ENCODE measurements at regions not wholly inside any gene's neighbourhood (a gene's known extent, or its start where the extent isn't known, plus 50 kb on each side); places are given as distances from the start of the nearest gene placed in this dataset.

- no peak for FAIRE-seq
- intact Hi-C loops (cut with micrococcal nuclease): no loop called here
- Histone ChIP-seq H3K27me3 (ENCODE audit: control insufficient read depth in 2 of 2, insufficient read depth in 2 of 2, low read length in 2 of 2) (no peaks in the 10 kb centered on the region), H3K4me3 (replicated peaks in 1 of 3; ENCODE audit: insufficient read depth in 1 of 3, low read depth in 1 of 3, low read length in 3 of 3) (no peak overlapping the region), H3K9me1 (replicated peaks; ENCODE audit: control insufficient read depth, extremely low read depth, insufficient read depth, low read length) (no peaks in the 10 kb centered on the region), H3K9me3 (replicated peaks; ENCODE audit: control insufficient read depth, insufficient read depth, low read length) (peaks cover 2% of the 10 kb centered on the region), H3K9ac (replicated peaks; ENCODE audit: extremely low read depth, insufficient read depth, low read length) (no peak overlapping the region), H3K79me2 (ENCODE audit: control insufficient read depth, insufficient read depth, low read length) (no peaks in the 10 kb centered on the region), H4K20me1 (replicated peaks; ENCODE audit: control insufficient read depth, extremely low read depth, insufficient read depth, low read length) (no peaks in the 10 kb centered on the region), H3K4me2 (ENCODE audit: insufficient read depth, low read length) (no peak overlapping the region), H2AFZ (ENCODE audit: low read depth, low read length) (no peak overlapping the region), H3K36me3 (ENCODE audit: control insufficient read depth in 2 of 2, extremely low read depth in 1 of 2, insufficient read depth in 2 of 2, low read length in 2 of 2) (no peaks in the 10 kb centered on the region), H3K27ac (ENCODE audit: insufficient read depth, low read depth, low read length) (no peak overlapping the region), H3K4me1 (ENCODE audit: control insufficient read depth, extremely low read depth, insufficient read depth, low read length) (no peaks in the 10 kb centered on the region)
- dilution Hi-C loops (cut with MboI; ENCODE audit: extremely low pct_ligation_motif_present, low sequenced_read_pairs): no loop called here
- no peak for DNase-seq (ENCODE audit: low read depth, low spot score)
- CTCF ChIA-PET: no interaction called here
- POLR2A ChIA-PET: no interaction called here
- TF ChIP-seq, protein P1, sequence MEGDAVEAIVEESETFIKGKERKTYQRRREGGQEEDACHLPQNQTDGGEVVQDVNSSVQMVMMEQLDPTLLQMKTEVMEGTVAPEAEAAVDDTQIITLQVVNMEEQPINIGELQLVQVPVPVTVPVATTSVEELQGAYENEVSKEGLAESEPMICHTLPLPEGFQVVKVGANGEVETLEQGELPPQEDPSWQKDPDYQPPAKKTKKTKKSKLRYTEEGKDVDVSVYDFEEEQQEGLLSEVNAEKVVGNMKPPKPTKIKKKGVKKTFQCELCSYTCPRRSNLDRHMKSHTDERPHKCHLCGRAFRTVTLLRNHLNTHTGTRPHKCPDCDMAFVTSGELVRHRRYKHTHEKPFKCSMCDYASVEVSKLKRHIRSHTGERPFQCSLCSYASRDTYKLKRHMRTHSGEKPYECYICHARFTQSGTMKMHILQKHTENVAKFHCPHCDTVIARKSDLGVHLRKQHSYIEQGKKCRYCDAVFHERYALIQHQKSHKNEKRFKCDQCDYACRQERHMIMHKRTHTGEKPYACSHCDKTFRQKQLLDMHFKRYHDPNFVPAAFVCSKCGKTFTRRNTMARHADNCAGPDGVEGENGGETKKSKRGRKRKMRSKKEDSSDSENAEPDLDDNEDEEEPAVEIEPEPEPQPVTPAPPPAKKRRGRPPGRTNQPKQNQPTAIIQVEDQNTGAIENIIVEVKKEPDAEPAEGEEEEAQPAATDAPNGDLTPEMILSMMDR (IDR thresholded peaks at IDR 0.05; ENCODE audit: extremely low read depth in 1 of 2, insufficient read depth in 1 of 2, low read depth in 1 of 2, low read length in 2 of 2): no peak
- TF ChIP-seq MYC (IDR thresholded peaks at IDR 0.05; ENCODE audit: low read depth, low read length) (no peak), POLR2AphosphoS5 (IDR thresholded peaks at IDR 0.05; ENCODE audit: insufficient read depth, low read depth, low read length) (no peak), EZH2 (IDR thresholded peaks at IDR 0.05; ENCODE audit: borderline replicate concordance, low read depth, low read length, severe bottlenecking) (no peak), FOS (IDR thresholded peaks at IDR 0.05; ENCODE audit: borderline replicate concordance, insufficient read depth, low read length) (no peak), POLR2A (IDR thresholded peaks at IDR 0.05; ENCODE audit: low read depth, low read length) (no peak), JUN (IDR thresholded peaks at IDR 0.05; ENCODE audit: borderline replicate concordance, insufficient read depth, insufficient read length, low read depth) (no peak), GATA2 (IDR thresholded peaks at IDR 0.05; ENCODE audit: insufficient read depth, insufficient read length, low read depth, low read length) (no peak)
- TF ChIP-seq, protein P2, sequence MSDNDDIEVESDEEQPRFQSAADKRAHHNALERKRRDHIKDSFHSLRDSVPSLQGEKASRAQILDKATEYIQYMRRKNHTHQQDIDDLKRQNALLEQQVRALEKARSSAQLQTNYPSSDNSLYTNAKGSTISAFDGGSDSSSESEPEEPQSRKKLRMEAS (IDR thresholded peaks at IDR 0.05; ENCODE audit: insufficient read depth, insufficient read length): no peak
- no TSS peak for BruUV-seq (replicated peaks)
These were observed 871.9 kb upstream of the C9orf72 start for GRCh38 chr9:28445211-28445610.
